NCI-H446 treated with DMSO at 0.1 percent for 48 hours (cell line): ENCODE measurements at regions not wholly inside any gene's neighbourhood (a gene's known extent, or its start where the extent isn't known, plus 50 kb on each side); places are given as distances from the start of the nearest gene placed in this dataset.
"Not testable (repeated sequence)": the region's sequence is repeated elsewhere in the genome, so short reads cannot be mapped to it uniquely, and the experiment has no call there.

Experiments
- DNase-seq: peaks from one replicate; lab custom pipeline; 2025; lab: John Stamatoyannopoulos, UW

DNA sequence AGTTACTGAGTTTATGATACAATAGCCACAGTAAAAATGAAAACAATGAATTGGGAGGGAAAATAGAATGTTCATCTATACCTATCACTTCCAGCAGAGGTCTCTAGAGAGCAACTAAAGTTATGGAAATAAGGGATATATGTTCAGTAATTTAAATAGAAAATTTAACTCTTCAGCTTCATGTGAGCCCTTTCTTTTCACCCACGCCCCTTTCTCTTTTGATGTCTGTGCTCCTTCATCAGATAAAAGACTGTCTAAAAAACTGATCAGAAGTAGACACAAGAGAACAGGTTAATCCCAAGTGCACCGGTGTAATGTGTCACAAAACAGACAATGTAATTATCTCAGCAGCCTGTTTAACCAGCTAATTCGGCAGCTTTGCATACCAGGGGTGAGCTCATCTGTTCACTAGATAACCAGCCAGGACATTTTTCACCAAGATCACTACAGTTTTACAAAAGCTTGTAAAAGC is 238.5 kb upstream of the ERBB4 start:
- peak; percentile 32 for DNase-seq

DNA sequence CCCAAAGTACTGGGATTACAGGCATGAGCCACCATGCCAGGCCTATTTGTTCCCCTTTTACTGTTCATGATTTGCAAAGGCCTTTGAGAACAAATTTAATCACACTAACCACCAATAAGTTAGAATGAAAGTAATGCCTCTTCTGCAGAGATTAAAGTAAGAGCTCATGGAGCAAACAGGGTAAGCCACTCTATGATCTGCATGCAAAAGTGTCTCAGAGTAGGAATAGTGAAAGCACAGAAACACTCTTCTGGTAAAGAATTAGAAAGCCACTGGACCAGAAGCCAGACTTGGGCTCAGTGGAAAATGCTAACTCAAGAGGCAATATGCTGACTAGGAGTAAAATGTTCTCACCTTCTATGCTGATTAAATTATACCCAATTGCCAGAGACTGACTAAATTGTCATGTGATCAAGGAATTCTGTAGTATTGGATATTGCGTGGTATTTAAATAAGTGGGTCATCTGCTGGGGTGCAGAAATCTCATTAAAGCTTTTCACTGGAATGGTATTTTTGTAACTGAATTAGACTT is 235.3 kb upstream of the ERBB4 start:
- DNase-seq, result no peak

DNA sequence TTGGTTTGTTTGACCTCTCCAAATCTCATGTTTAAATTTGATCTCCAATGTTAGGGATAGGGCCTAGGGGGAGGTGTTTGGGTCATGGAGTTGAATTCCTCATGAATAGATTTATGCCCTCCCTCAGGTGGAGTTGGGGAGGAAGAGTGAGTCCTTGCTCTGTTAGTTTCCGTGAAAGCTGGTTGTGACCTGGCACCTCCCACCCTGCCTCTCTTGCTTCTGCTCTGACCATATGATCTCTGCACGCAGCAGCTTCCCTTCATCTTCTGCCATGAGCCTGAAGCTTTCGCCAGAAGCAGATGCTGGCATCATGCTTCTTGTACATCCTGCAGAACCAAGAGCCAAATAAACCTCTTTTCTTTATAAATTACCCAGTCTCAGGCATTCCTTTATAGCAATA is 231.6 kb upstream of the ERBB4 start:
- DNase-seq, result no peak

DNA sequence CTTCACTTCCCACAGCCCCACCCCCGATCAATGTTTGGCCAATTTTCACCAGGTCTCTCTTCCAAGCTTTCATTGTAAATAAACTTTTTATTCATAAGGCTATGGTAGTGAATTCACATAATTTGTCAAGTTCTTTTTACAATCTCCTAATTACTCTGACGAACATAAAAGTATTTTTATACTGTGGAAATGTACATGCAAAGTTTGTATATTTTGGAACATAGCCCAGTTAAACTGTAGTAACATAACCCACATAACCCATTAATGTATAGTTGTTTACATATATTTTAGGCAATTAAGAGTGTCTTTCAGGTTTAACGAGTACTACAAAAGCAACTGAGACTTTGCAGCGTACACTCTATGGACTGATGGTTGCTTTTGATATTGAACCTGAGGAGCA is 228.3 kb upstream of the ERBB4 start:
- DNase-seq, result no peak

DNA sequence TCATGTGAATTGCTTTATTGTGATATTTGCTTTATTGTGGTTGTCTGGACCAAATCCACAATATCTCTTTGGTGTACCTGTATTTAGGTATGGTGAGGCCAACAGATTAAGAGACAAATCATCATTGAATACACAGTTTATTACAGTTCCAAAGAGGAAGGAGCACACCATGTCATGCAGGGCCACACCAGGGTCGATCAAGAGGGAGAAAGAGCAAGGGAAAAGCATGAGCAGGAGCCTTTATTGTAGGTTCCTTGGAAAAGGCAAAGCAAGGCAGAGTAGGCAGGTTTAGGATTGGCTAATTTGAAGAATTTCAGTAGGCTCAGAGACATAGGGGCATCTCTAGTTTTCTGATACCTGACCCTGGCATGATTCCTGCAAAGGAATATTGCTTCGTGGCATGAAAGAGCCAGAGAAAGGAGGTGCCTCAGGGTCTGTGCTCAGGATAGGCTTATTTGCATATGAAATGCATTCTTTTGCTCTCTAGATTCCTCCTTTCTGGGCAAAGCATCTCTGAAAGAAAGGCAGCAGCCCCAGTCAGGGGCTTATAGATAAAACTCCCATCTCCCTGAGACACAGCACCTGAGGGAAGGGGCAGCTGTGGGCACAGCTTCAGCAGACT is 214.2 kb upstream of the ERBB4 start:
- DNase-seq, result no peak

DNA sequence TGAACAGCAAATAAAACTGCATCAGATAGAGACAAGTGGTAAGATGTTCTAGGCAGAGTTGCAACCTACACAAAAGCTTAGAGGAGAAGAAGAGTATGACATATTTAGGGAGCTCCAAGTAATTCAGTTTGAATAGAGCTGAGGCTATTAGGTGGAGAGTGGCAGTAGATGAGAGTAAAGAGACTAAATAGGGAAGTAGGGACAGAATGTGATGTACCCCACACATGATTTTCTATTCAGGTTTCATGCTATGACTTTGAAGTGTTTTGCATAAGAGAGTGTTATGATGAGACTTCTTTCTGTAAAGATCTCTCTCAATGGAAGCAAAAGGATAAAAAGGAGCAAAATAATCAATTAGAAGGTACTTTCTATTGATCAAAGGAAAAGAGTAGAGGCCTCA is 206.8 kb upstream of the ERBB4 start:
- no peak for DNase-seq

DNA sequence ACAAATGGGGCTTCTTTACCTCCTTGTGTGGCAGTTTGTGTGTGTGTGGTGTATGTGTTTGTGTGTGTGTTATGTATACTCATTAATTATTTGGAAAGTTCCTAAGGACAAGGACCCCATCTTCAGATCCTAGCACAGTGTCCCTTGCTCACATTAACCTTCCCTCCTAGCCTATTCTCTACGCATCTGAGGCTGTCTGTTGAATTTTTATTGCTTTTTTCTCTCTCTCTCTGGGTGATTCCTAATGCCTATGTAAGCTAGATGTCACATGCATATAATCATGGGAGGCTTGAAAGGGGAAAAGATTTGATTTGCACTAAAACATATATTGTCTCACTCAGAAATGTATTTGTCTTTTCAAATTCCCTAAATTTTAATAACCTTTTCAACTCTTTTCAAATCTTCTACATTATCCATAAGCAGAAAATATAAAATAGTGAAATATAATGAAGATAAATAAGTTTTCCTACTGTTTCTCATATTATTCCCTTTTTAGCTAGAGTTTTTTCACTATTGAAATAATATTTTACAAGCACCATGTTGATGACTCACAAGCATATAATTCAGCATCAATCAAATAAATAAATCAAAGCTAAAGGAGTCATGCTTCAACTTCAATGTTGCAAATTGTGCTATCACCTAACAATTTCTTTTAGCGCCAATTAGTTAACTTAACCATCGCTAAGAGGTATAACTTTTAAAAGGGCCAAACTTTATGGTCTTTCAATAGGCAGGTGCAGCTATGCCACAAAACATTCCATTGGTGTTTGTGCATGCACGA is 199.0 kb upstream of the ERBB4 start:
- DNase-seq, result no peak

DNA sequence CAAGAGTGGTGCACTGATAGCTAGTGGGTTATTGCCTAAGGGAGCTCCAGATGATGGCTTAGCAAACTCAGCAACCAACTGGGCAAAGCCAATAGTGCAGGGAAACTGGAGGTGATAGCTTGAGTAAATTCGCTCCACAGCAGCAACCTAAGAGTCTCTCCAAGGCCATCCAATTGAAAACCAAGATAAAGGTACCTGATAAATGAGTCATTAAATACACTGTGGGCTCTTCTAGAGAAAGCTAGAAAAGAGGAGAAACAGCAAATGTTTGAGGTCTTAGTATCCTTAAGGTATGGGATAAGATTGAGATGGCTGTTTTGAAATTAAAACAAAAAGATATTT is 197.8 kb upstream of the ERBB4 start:
- no peak for DNase-seq

DNA sequence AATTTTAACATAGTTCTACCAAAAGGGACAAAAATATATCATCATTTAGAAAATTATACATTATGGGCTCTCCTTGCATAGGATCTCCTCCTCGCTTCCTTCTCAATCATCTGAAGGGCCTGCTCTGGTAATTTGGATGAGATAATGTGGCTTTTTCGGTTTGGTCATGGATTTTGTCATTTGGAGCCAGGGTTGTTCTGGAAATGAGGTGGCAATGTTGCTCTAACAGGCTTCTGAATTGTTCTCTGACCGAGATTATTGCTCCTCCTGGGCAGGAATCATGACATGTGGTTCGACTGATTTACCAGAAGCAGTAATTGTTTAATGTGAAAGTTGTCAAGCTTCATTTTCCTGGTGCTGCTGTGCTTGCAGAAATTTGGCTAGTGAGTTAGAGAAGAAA is 194.7 kb upstream of the ERBB4 start:
- DNase-seq, result no peak

DNA sequence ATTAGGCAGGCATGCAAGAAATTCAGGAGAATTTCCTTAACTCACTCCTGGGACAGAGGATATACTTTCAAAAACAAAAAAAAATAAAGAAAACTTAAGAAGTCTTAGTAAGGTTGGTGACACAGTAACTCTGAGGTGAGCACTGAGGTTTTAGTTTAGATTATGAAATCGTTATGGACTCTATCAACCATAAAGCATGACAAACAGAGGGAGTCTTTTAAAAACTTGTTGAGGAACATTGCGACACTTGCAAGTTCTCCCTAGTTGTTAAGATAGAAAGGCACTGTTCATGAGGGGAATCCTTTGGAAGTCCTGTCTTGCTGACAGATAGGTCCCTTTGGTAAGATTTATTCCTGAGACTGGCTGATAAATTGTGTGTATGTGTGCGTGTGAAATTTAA is 194.3 kb upstream of the ERBB4 start:
- DNase-seq, result no peak

DNA sequence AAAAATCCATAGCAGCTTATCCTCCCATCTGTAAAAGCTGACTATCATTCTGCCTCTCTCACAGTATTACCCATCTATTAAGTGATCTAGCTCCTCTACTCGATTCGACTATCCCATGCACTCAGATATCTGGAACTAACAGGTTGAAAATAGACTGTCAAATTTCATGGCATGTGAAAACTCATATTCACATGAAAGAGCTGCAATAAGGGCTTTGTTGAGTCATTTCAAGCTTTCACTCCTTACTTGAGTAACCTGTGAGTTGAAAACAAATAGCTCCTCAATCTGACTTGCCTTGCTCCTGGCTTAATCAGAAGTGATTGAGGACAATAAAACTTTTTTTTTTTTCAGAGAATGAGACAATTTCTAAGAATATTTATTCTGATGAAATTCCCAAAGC is 192.4 kb upstream of the ERBB4 start:
- DNase-seq, result no peak

DNA sequence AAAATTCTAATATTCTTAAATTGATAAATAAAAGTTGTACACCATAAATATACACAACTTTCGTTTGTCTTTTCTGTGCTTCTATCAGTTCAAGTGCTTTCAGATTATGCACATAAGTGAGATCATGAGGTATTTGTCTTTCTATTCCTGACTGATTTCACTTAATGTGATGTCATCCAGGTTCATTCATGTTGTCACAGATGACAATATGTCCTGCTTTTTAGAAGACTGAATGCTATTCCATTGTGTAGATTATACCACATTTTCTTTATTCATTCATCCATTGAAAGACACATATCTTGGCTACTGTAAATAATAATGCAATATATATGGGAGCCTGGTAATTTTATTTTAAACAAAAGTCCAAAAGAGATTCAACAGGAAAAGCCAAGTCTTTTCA is 190.1 kb upstream of the ERBB4 start:
- DNase-seq, result no peak

DNA sequence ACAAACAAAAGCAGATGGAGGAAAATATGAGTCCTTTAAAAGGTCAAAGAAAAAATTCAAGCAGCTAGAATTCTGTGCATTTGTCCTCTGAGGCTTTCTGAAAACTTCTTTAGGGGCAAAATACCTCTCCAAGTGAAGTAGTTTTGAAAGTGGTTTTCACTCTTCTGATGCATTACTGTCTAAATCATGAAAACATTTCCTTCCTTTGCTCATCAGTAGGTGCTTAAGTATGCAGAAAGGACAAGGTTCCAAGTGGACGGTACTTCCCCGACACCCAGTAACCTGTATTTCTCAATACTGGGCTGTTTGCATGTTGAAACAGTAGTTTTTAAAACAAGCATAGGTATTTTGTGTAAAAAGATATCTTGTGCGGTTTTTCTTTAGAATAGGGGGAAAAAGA is 189.1 kb upstream of the ERBB4 start:
- DNase-seq, result no peak

DNA sequence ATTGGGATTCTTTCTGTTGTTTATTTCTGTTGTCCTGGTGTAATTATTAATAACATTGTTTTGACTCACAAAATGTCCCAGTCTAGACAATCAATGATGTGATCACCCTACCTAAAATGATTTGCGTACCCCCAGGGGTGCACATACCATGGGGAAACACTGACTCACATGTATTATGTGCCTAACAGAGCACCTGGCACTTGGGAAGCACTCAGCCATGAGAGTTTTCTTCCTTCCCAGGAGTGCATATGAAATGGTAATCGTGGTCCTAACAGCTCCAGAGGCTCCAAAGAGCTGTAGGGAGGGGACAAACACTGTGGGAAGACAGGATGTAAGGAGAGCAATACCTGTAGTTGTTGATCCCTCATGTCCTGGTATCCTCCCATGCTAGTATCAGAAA is 187.8 kb upstream of the ERBB4 start:
- no peak for DNase-seq

DNA sequence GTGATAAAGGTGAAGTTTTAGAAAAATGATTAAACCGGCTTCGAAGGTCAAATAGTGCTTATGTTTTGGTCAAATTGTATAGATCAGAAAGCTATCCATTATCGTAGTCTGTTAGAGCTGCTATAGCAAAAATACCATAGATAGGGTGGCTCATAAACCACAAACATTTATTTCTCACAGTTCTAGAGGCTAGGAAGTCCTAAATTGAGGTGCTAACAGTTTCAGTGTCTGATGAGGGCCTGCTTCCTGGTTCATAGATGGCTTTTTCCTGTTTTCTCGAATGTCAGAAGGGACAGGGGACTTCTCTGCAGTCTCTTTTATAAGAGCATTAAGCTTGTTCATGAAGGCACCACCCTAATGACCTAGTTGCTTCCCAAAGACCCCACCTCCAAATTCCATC is 186.6 kb upstream of the ERBB4 start:
- DNase-seq, result no peak

DNA sequence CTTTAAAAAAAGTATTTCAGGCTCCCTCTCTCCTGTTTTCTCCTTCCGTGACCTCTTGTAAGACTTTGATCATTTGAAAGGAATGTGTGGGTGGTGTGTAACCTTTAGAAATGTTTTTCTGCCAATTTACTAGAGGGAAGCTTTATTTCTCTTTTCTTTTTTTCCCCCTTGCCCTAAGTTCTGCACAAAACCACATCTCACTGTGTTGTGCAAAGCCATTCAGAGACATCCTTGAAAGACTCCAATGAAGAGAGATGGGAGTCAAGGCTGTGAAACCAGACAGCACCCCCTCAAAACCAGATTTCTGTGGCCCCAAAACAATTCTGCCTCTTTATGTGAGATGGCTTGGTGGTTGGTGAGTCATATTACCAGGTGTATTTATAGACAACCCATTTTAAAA is 184.6 kb upstream of the ERBB4 start:
- no peak for DNase-seq

DNA sequence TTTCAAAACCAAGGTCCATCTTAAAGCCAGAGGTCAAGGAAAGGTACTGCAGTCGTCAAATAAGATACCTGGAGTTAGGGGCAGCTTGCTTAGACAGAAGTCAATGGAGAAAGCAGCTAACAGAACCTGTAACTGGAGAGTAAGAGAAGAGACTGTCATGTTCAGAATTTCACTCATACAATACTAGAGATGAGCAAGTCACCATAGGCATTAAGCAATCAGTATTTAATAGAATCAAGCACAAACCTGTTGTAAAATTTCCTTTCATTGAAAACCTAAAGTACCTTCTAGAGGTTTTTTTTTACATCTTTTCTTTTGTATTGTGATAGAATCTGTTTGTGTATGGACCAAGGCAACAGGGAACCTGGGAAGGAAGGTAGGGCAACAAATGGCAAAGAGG is 183.4 kb upstream of the ERBB4 start:
- no peak for DNase-seq

DNA sequence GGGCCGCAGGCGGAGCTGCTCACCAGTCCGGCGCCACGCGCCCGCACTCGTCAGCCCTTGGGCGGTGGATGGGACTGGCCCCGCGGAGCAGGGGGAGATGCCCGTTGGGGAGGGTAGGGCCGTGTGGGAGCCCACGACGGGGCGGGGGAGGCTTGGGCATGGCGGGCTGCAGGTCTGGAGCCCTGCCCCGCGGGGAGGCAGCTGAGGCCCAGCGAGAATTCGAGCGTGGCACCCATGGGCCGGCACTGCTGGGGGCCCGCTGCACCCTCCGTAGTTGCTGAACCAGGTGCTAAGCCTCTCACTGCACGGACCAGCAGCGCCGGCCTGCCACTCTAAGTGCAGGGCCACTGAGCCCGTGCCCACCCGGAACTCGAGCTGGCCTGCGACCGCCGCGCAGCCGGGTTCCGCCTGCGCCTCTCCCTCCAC is 182.4 kb upstream of the ERBB4 start:
- DNase-seq, result no peak

DNA sequence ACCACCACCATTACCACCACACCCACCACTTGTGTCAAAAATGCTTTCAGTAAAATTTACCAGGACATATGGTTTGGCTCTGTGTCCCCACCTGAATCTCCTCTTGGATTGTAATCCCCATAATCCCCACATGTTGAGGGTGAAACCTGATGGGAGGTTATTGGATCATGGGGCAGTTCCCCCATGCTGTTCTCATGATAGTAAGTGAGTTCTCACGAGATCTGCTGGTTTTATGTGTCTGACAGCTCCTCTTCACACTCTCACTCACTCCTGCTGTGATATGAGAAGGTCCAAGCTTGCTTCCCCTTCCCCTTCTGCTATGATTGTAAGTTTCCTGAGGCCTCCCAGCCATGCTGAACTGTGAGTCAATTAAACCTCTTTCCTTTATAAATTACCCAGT is 176.8 kb upstream of the ERBB4 start:
- DNase-seq, result not testable (repeated sequence)

DNA sequence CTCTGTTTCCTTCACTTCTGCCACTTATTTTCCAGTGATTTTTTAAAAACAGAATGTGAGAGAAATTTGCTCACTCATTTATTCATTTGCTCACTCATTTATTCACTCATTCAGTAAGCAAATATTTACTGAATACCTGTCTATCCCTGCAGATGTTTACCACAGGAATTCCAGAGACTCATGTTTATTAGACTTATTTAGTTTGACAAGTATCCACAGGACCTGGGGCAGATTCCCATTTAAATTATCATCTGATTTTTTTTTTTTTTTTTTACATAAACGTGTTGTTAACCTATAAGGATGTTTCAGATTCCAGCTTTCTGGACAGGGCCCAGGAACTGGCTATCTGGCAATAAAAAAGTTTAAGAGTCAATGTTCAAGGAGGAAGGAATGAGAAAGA is 175.1 kb upstream of the ERBB4 start:
- DNase-seq, result no peak

DNA sequence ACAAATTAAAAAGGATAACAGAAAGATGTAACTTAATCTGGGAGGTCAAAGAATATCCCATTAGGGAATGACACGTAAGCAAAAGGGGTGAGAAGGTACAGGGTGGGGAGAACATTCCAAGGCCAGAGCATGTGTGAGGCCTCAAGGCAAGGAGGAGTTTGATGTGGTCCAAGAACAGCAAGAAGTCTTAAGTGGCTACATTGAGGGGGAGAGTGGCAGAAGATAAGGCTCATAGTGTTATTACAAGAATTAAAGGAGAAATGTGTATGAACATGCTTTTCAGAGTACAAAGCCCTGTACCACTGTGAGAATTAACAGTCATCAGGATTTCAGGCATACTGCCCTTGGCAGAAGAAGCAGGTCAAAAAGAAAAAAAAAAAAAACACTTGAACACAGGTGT is 174.4 kb upstream of the ERBB4 start:
- no peak for DNase-seq

DNA sequence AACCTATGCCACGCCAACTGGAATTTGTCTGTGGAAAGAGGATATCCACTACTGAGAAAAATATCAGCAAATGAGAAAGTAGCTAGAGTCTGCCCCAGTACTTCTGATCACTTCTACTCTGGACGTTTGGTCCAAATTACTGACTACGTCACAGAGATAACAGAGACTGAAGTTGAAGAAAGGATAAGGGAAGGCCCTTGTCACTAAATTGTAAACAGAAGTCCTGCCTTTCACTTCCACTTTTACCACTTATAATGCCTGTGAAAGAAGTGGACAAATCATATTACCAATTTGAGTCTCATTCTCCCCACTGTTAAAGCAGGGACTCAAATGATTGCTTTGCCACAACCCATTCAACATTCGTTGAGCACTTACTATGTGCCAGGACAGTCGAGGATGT is 173.9 kb upstream of the ERBB4 start:
- no peak for DNase-seq

DNA sequence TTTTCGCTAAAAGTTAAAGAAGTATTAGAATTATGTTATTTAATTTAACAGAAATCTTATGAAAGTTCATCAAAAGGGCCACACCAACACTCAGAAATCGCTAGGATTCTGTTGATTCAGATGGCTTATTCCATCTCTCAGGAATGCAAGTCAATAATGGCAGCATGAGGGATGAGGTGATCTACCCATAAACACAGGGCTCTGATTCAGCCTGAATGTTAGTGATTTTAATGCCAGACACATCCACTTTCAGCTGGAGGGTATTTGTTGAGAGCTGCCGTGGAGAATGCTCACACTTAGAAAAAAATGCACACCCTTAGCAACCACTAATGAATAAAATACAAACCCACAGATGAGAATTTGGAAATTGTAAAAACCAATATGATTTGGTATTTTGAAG is 173.3 kb upstream of the ERBB4 start:
- no peak for DNase-seq

DNA sequence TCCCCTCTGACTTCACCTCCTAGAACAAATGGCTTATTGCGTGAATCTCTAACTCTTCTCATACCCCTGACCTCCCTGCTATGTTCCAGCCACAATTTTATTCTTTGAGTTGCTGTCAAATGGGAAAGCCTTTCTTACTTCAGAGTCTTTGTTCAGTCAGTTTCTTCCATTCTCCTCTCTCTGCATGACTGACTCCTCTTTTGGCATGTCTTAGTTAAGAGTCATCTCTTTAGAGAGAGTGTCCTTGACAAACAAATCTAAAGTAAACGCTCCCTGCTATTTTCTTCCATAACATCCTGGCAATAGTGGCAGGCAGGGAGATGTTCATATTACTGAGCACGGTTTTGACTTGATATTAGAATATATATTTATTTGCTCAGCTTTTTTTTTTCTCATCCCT is 170.7 kb upstream of the ERBB4 start:
- DNase-seq, result no peak
